Omental fat pad (tissue), 3 donors: ENCODE measurements at regions not wholly inside any gene's neighbourhood (a gene's known extent, or its start where the extent isn't known, plus 50 kb on each side); places are given as distances from the start of the nearest gene placed in this dataset.
"Not testable (repeated sequence)": the region's sequence is repeated elsewhere in the genome, so short reads cannot be mapped to it uniquely, and the experiment has no call there.

Source experiments
- ATAC-seq: fragments of 150-250 bp; one replicate; pipeline ENCODE4 v1.9.1; 2016; ENCODE audit warnings: mild to moderate bottlenecking, moderate library complexity; ENCODE audit not compliant: low FRiP score
- DNase-seq: peaks from one replicate; pipeline ENCODE4 v3.0.0-alpha.2; 2019; ENCODE audit warnings: low spot score
- TF ChIP-seq, protein P1 (sequence below), 3 donors: fragments of 450-650 bp; IDR thresholded peaks; one replicate each; pipeline ENCODE4 v1.5.1; 2016 to 2017; ENCODE audit warnings: antibody characterized with exemption in 3 of 3, mild to moderate bottlenecking in 3 of 3, moderate library complexity in 2 of 3

GRCh38 chr6:120478650-120479049 lies 855.6 kb downstream of the TBC1D32 start:
- TF ChIP-seq, protein P1, sequence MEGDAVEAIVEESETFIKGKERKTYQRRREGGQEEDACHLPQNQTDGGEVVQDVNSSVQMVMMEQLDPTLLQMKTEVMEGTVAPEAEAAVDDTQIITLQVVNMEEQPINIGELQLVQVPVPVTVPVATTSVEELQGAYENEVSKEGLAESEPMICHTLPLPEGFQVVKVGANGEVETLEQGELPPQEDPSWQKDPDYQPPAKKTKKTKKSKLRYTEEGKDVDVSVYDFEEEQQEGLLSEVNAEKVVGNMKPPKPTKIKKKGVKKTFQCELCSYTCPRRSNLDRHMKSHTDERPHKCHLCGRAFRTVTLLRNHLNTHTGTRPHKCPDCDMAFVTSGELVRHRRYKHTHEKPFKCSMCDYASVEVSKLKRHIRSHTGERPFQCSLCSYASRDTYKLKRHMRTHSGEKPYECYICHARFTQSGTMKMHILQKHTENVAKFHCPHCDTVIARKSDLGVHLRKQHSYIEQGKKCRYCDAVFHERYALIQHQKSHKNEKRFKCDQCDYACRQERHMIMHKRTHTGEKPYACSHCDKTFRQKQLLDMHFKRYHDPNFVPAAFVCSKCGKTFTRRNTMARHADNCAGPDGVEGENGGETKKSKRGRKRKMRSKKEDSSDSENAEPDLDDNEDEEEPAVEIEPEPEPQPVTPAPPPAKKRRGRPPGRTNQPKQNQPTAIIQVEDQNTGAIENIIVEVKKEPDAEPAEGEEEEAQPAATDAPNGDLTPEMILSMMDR (IDR thresholded peaks at IDR 0.05): no peak
- DNase-seq (no peak), ATAC-seq (no peak)

GRCh38 chr6:120473804-120474203 lies 860.5 kb downstream of the TBC1D32 start:
- ATAC-seq: no peak
- DNase-seq: no peak
- TF ChIP-seq, protein P1 (IDR thresholded peaks at IDR 0.05): no peak

DNA sequence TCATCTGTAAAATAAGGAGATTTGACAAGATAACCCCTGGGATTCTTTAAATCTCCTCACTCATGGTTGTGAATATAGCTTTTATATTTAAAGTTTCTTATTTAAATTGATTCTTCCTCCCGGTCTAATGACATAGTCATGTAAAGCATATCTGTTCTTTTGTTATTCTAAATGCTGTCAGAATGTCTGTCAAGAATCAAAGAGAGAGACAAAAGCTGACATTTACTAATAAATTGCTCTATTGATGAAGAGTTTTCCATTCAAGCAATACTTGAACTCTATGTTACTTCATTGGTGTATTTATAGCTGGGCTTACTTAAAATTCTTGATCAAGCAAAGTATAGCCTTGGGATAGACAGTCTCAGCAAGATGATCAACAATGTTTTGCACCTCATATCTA lies 865.8 kb downstream of the TBC1D32 start:
- ATAC-seq (no peak), DNase-seq (no peak)
- TF ChIP-seq, protein P1 (IDR thresholded peaks at IDR 0.05): no peak

- DNase-seq (no peak), ATAC-seq (no peak)
- TF ChIP-seq, protein P1 (IDR thresholded peaks at IDR 0.05): no peak
Observed at GRCh38 chr6:120451508-120451907, 882.8 kb downstream of the TBC1D32 start.

GRCh38 chr6:120447605-120448004 lies 886.7 kb downstream of the TBC1D32 start:
- no peak for ATAC-seq
- TF ChIP-seq, protein P1 (IDR thresholded peaks at IDR 0.05): no peak
- DNase-seq: no peak

GRCh38 chr6:120432840-120433239 lies 901.4 kb downstream of the TBC1D32 start:
- DNase-seq, ATAC-seq: not testable (repeated sequence)

DNA sequence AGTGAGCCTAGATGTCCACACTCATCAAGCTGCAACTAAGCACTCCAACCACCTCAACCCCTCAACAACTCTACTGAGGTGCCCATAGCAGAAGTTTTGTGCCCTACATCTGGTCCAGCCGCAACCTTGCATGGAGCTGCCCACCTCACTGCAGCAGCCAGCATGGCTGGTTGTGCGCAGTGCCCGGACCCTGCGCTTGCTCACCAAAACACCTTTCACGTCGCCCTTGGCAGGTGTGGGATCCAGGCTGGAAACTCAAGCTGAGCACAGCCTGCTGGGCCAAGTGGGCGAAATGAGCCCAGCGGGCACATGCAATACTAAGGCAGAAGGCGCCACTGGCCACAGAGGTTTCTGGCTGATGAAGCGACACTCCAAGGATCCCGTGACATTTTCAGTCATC lies 902.4 kb downstream of the TBC1D32 start:
- TF ChIP-seq, protein P1 (IDR thresholded peaks at IDR 0.05): no peak
- DNase-seq (no peak), ATAC-seq (no peak)

DNA sequence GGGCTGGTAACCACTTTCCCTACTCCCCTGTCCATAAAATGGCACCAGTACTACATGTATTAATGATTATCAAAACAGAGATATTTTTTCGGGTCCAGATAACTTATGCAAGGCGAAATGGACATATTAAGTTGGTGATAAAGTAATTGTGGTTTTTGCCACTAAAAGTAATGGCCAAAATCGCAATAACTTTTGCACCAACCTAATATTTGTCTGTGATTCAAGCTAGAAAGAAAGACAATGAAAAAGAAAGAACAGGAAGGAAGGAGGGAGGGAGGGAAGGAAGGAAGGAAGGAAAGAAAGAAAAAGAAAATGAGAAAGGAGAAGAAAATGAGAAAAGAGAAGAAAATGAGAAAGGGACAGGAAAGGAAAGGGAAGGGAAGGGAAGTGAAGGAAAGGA lies 922.9 kb downstream of the TBC1D32 start:
- ATAC-seq: no peak

More for the DNA sequence above, 922.9 kb downstream of the TBC1D32 start:
- TF ChIP-seq, protein P1 (IDR thresholded peaks at IDR 0.05): no peak
- DNase-seq: no peak
